OCI-LY7 (cell line): ENCODE measurements at regions not wholly inside any gene's neighbourhood (a gene's known extent, or its start where the extent isn't known, plus 50 kb on each side); places are given as distances from the start of the nearest gene placed in this dataset.

ENCODE experiments used
- BruUV-seq: library from RNA; stranded (reverse); fragments of 400-500 nt; replicated peaks from 2 replicates; lab custom pipeline; 2021; lab: Mats Ljungman, UMichigan
- CTCF ChIA-PET: fragments of 300-600 bp; sonication (Branson Sonifier 250); formaldehyde crosslinking; loops from one replicate; lab custom pipeline; 2022; ENCODE audit warnings: antibody characterized with exemption; ENCODE audit not compliant: unreplicated experiment; lab: Charles Lee
- POLR2A ChIA-PET: fragments of 300-600 bp; sonication (Branson Sonifier 250); formaldehyde crosslinking; loops from one replicate; lab custom pipeline; 2022; ENCODE audit warnings: antibody characterized with exemption; lab: Charles Lee
- DNase-seq: peaks from one replicate; pipeline ENCODE4 v3.0.0-alpha.2; 2015; ENCODE audit warnings: low spot score
- H2AFZ ChIP-seq: fragments of 200-600 bp; sonication (generic), shearing (Covaris generic); 2 replicates; pipeline ENCODE4 v1.6.1; 2014; ENCODE audit warnings: mild to moderate bottlenecking, antibody characterized with exemption, low read length, moderate library complexity
- H3K27ac ChIP-seq: fragments of 200-600 bp; sonication (generic); 2 replicates; pipeline ENCODE4 v1.5.1; 2014; ENCODE audit warnings: mixed run types, low read depth, mild to moderate bottlenecking, moderate library complexity, low read length, inconsistent platforms; ENCODE audit not compliant: poor library complexity, severe bottlenecking
- H3K36me3 ChIP-seq: fragments of 200-600 bp; sonication (generic); 2 replicates; pipeline ENCODE4 v1.6.1; 2014; ENCODE audit warnings: mild to moderate bottlenecking, antibody characterized with exemption, low read length, moderate library complexity, mixed read lengths; ENCODE audit not compliant: insufficient read depth
- H3K4me1 ChIP-seq: fragments of 200-600 bp; sonication (generic); 2 replicates; pipeline ENCODE4 v1.5.1; 2014; ENCODE audit warnings: mild to moderate bottlenecking, low read length; ENCODE audit not compliant: insufficient read depth, poor library complexity, severe bottlenecking
- H3K4me2 ChIP-seq: fragments of 200-600 bp; sonication (generic); 2 replicates; pipeline ENCODE4 v1.6.1; 2014; ENCODE audit warnings: mild to moderate bottlenecking, low read length
- H3K4me3 ChIP-seq: fragments of 200-600 bp; sonication (generic); 2 replicates; pipeline ENCODE4 v1.5.1; 2014; ENCODE audit warnings: mild to moderate bottlenecking, low read depth, low read length; ENCODE audit not compliant: poor library complexity, severe bottlenecking
- H3K79me2 ChIP-seq: fragments of 200-600 bp; sonication (generic); 2 replicates; pipeline ENCODE4 v1.6.1; 2016; ENCODE audit warnings: low read depth, mild to moderate bottlenecking, low read length, moderate library complexity, mixed read lengths; ENCODE audit not compliant: insufficient read depth
- H3K9me2 ChIP-seq: fragments of 200-600 bp; sonication (generic); 2 replicates; pipeline ENCODE4 v1.6.1; 2016; ENCODE audit warnings: mild to moderate bottlenecking, low read length, mixed read lengths; ENCODE audit not compliant: insufficient read depth
- H3K9me3 ChIP-seq: fragments of 200-600 bp; sonication (generic); 2 replicates; pipeline ENCODE4 v1.6.1; 2014; ENCODE audit warnings: mild to moderate bottlenecking, mixed run types, low read length, mixed read lengths
- H4K20me1 ChIP-seq: fragments of 200-600 bp; sonication (generic); 2 replicates; pipeline ENCODE4 v1.6.1; 2014; ENCODE audit warnings: mild to moderate bottlenecking, antibody characterized with exemption, low read length, moderate library complexity, mixed read lengths; ENCODE audit not compliant: insufficient read depth
- EZH2phosphoT487 ChIP-seq: fragments of 200-600 bp; sonication (generic); IDR thresholded peaks from 2 replicates; pipeline ENCODE4 v1.6.1; 2018; ENCODE audit warnings: low read depth, borderline replicate concordance, mild to moderate bottlenecking, mixed run types, antibody characterized with exemption, low read length, moderate library complexity, mixed read lengths
- intact Hi-C: fragments of 100-400 bp; cut with micrococcal nuclease; formaldehyde crosslinking; loops from one replicate; pipeline ENCODE4 v1.10.0; 2022; ENCODE audit not compliant: unreplicated experiment
- TF ChIP-seq, protein P1 (sequence below): fragments of 200-600 bp; sonication (generic); conservative IDR thresholded peaks from 2 replicates; pipeline ENCODE4 v1.5.1; 2014; ENCODE audit warnings: mild to moderate bottlenecking, antibody characterized with exemption, low read length, moderate library complexity, mixed read lengths

DNA sequence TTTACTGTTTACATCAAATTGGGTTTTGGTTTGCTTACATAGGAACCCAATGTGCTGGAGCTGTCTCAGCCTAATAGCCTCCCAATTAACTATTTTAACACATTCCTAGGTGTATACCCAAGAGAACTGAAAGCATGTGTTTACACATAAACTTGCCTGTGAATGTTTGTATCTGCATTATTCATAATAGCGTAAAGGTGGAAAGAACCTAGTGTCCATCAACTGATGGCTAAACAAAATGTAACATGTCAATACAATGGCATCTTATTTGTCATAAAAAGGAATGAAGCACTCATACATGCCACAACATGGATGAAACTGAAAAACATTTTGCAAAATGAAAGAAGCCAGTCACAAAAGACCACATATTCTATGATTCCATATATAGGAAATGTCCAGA, 160.6 kb upstream of the EEPD1 start:
- Histone ChIP-seq H4K20me1 (no peaks in the 10 kb centered on the region), H2AFZ (no peak overlapping the region), H3K9me2 (no peaks in the 10 kb centered on the region), H3K36me3 (no peaks in the 10 kb centered on the region), H3K9me3 (no peaks in the 10 kb centered on the region), H3K4me3 (no peak overlapping the region), H3K79me2 (no peaks in the 10 kb centered on the region), H3K27ac (no peak overlapping the region), H3K4me1 (no peaks in the 10 kb centered on the region), H3K4me2 (no peak overlapping the region)
- DNase-seq: no peak
- BruUV-seq: no TSS peak
- intact Hi-C loops: no loop called here
- CTCF ChIA-PET: no interaction called here
- no peak for TF ChIP-seq EZH2phosphoT487
- TF ChIP-seq, protein P1, sequence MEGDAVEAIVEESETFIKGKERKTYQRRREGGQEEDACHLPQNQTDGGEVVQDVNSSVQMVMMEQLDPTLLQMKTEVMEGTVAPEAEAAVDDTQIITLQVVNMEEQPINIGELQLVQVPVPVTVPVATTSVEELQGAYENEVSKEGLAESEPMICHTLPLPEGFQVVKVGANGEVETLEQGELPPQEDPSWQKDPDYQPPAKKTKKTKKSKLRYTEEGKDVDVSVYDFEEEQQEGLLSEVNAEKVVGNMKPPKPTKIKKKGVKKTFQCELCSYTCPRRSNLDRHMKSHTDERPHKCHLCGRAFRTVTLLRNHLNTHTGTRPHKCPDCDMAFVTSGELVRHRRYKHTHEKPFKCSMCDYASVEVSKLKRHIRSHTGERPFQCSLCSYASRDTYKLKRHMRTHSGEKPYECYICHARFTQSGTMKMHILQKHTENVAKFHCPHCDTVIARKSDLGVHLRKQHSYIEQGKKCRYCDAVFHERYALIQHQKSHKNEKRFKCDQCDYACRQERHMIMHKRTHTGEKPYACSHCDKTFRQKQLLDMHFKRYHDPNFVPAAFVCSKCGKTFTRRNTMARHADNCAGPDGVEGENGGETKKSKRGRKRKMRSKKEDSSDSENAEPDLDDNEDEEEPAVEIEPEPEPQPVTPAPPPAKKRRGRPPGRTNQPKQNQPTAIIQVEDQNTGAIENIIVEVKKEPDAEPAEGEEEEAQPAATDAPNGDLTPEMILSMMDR: no peak
- POLR2A ChIA-PET: interaction anchor here (1.0 kb wide), 1 partner anchor 365 kb away, joined by 3 read pairs; no protein-coding TSS in a partner anchor

DNA sequence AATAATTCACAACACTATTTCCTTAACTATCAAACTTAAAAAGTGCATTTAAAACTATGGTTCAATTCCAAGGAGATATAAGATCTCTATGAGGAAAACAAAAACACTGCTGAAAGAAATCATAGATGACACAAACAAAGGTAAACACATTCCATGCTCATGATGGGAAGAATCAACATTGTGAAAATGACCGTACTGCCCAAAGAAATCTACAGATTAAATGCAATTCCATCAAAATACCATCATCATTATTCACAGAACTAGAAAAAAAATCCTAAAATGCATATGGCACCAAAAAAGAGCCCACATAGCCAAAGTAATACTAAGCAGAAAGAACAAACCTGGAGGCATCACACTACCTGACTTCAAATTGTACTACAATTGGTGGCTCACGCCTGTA, 159.9 kb upstream of the EEPD1 start:
- DNase-seq: no peak
- no TSS peak for BruUV-seq
- H3K4me2 ChIP-seq: no peak overlapping the region

More for the DNA sequence above, 159.9 kb upstream of the EEPD1 start:
- Histone ChIP-seq H3K36me3 (no peaks in the 10 kb centered on the region), H2AFZ (no peak overlapping the region), H3K9me2 (no peaks in the 10 kb centered on the region), H3K4me1 (no peaks in the 10 kb centered on the region), H3K9me3 (no peaks in the 10 kb centered on the region), H3K27ac (no peak overlapping the region), H3K4me3 (no peak overlapping the region), H4K20me1 (no peaks in the 10 kb centered on the region), H3K79me2 (no peaks in the 10 kb centered on the region)
- CTCF ChIA-PET: no interaction called here
- intact Hi-C loops: no loop called here
- TF ChIP-seq, protein P1: no peak
- TF ChIP-seq EZH2phosphoT487: no peak
- POLR2A ChIA-PET: interaction anchor here (1.0 kb wide), 1 partner anchor 365 kb away, joined by 3 read pairs; no protein-coding TSS in a partner anchor
